Nephron progenitor cell (in vitro differentiated cells): ENCODE measurements at regions not wholly inside any gene's neighbourhood (a gene's known extent, or its start where the extent isn't known, plus 50 kb on each side); places are given as distances from the start of the nearest gene placed in this dataset.
"Not testable (repeated sequence)": the region's sequence is repeated elsewhere in the genome, so short reads cannot be mapped to it uniquely, and the experiment has no call there.

Source experiments
- DNase-seq: peaks from one replicate; pipeline ENCODE4 v3.0.0; 2021
- H3K27ac Mint-ChIP-seq: 2 replicates; pipeline ENCODE4 v1.8.0; 2021; ENCODE audit warnings: mild to moderate bottlenecking, moderate library complexity, mixed read lengths
- H3K27me3 Mint-ChIP-seq: 2 replicates; pipeline ENCODE4 v1.8.0; 2021; ENCODE audit warnings: mild to moderate bottlenecking, low read depth, mixed read lengths; ENCODE audit not compliant: poor library complexity
- H3K36me3 Mint-ChIP-seq: 2 replicates; pipeline ENCODE4 v1.8.0; 2021; ENCODE audit warnings: low read depth, mixed read lengths
- H3K4me1 Mint-ChIP-seq: 2 replicates; pipeline ENCODE4 v1.8.0; 2021; ENCODE audit warnings: mixed read lengths
- H3K4me3 Mint-ChIP-seq: 2 replicates; pipeline ENCODE4 v1.8.0; 2021; ENCODE audit warnings: mild to moderate bottlenecking, moderate library complexity, mixed read lengths
- H3K9me3 Mint-ChIP-seq: 2 replicates; pipeline ENCODE4 v1.8.0; 2021; ENCODE audit warnings: mild to moderate bottlenecking, moderate library complexity, mixed read lengths

DNA sequence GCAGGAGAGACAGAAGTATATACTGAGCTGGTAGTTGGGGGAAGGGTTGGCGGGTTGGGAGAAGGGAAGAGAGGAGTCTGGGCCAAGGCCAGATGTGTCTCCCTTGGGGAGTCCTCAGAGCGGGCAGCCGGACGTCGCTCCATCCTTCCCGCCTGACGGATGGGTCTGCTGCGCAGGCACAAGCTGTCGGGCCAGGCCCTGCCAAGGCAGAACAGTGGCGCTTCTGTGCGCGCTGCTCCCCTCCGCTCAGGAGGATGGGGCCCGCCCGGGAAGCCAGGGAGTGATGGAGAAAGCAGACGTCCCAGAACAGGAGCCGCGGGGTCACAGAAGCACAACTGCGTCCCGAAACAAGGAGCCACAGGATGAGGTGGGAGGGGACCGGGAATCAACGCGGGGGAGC lies 449.9 kb downstream of the CNTNAP3B start:
- not testable (repeated sequence) for H3K36me3 Mint-ChIP-seq, DNase-seq, H3K4me1 Mint-ChIP-seq, H3K27ac Mint-ChIP-seq, H3K27me3 Mint-ChIP-seq, H3K9me3 Mint-ChIP-seq
- peak overlapping the region; percentile 45 for H3K4me3 Mint-ChIP-seq

DNA sequence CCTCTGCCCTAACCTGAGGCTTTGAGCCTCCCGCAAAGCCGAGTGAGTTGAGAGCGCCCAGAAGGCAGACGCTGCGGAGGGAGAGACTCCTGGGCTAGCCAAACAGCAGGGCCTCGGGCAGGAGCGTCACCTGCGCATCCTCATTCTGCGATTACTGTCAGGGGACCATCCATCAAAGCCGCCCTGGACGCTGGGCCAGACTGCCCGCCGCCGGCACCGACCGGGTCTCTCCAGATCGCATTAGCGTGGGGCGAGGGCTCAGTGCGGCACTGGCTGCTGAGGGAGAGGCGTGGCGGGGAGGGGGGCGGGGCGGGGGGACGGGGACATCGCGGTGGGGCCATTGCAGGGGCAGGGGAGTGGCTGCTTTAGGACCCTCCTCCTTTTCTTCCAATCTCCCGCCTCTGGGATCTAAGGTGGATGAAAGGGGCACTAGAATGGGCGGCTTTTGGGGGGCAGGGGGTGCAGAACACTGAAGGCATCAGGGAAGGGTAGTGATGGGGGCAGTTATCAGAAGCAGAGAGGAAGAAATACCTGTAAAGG lies 465.7 kb downstream of the CNTNAP3B start:
- peaks cover 12% of the 10 kb centered on the region for H3K4me1 Mint-ChIP-seq
- not testable (repeated sequence) for H3K9me3 Mint-ChIP-seq, H3K27me3 Mint-ChIP-seq, H3K4me3 Mint-ChIP-seq, H3K36me3 Mint-ChIP-seq, H3K27ac Mint-ChIP-seq
- DNase-seq, result peak; percentile 72

GRCh38 chr9:41658706-41659105 lies 469.6 kb upstream of the ZNG1F start:
- H3K4me1 Mint-ChIP-seq, result peaks cover 52% of the 10 kb centered on the region
- H3K36me3 Mint-ChIP-seq, H3K27me3 Mint-ChIP-seq, H3K4me3 Mint-ChIP-seq, DNase-seq, H3K27ac Mint-ChIP-seq: not testable (repeated sequence)
- peaks cover 11% of the 10 kb centered on the region for H3K9me3 Mint-ChIP-seq

DNA sequence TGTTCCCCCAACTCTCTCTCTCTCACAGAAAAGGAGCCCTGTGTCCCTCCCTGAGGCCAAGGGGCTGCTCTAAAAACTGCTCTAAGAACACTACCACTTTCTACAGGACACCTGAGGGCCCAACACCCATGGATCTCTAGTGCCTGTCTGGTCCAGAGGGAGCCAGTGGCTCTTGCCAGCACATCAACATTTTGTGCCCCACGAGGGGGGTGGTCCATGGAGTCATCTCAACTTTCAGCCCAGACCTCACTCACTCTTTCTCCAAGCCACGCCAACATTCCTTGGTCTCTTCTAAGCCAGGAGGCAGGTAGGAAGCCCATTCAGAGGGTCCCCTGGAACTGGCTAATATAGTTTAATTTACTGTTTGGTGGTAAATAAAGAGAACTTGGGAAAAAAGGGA lies 469.0 kb upstream of the ZNG1F start:
- not testable (repeated sequence) for DNase-seq, H3K27ac Mint-ChIP-seq, H3K27me3 Mint-ChIP-seq, H3K36me3 Mint-ChIP-seq
- Mint-ChIP-seq H3K4me3 (peak overlapping the region; percentile 34), H3K9me3 (peaks cover 11% of the 10 kb centered on the region), H3K4me1 (peaks cover 58% of the 10 kb centered on the region)

DNA sequence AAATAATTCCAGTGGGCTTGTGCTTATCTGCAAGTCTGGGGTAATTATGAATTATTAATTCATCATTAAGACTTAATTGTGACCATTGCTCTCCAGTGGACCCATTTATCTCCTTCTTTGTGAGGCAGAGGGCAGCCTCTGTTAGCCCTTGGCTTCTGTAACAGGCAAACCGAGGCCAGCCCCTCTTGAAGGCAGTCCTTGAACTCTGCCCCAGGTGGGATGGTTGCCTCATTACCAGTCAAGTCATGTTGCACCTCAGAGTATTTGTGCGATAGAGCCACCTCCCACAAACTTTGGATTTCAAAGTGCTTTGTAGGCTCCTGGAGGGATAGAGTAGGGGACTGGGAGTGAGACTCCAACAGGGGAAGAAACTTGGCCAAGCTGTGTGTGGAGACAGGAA lies 468.0 kb upstream of the ZNG1F start:
- not testable (repeated sequence) for H3K4me3 Mint-ChIP-seq, H3K27me3 Mint-ChIP-seq, H3K36me3 Mint-ChIP-seq, H3K27ac Mint-ChIP-seq, DNase-seq
- Mint-ChIP-seq H3K4me1 (peaks cover 68% of the 10 kb centered on the region), H3K9me3 (peaks cover 11% of the 10 kb centered on the region)

DNA sequence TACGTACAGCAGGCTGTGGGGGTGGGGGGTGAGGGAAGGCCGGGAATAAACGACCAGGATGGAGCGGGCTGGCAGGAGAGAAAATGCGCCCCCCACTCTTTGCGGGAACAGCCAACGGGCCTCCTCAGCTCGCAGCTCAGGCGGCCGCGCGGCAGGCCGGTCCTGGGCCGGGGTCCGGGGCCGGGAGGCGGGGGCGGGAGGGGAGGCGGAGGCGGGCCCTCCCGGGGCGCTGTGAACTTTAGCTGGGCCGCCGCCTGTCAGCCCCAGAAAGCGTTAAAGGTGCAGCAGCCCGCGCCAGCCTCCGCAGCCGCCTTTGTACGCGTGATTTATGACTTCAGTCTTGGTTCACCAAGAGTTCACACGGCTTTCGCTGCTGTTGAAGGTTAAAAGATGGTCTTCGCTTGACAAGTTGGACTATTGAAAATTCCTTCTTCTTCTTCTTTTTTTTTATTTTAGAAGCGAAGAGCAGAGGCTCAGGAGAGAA lies 466.0 kb upstream of the ZNG1F start:
- peaks cover 79% of the 10 kb centered on the region for H3K4me1 Mint-ChIP-seq
- H3K27ac Mint-ChIP-seq, result peak overlapping the region; percentile 87
- H3K9me3 Mint-ChIP-seq, result peaks cover 11% of the 10 kb centered on the region
- H3K27me3 Mint-ChIP-seq, H3K36me3 Mint-ChIP-seq: not testable (repeated sequence)
- peak overlapping the region; percentile 66 for H3K4me3 Mint-ChIP-seq
- peak; percentile 84 for DNase-seq

DNA sequence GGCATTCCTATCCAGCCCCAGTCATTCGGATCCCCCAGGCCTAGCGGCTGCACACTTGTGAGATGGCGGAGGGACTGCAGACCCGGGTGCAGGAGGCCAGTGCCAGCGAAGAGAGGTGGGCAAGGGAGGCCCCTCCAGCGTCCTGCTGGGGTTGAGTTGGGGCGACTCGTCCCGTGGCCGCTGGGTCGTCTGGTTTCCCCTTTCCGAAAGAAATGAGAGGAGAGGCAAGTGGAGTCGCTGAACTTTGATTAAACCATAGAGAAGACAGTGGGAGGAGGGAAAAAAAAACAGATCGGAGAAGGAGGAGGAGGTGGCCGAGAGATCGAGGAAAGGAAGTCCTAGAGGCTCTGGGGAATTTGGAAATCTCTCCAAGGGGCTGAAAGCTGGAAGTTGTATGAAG lies 465.2 kb upstream of the ZNG1F start:
- H3K27me3 Mint-ChIP-seq, H3K36me3 Mint-ChIP-seq: not testable (repeated sequence)
- H3K4me1 Mint-ChIP-seq, result peaks cover 79% of the 10 kb centered on the region
- DNase-seq, result peak; percentile 22
- peak overlapping the region; percentile 49 for H3K4me3 Mint-ChIP-seq
- peaks cover 11% of the 10 kb centered on the region for H3K9me3 Mint-ChIP-seq
- H3K27ac Mint-ChIP-seq, result peak overlapping the region; percentile 98

- H3K4me1 Mint-ChIP-seq, result peaks cover 73% of the 10 kb centered on the region
- not testable (repeated sequence) for H3K27me3 Mint-ChIP-seq, H3K36me3 Mint-ChIP-seq, H3K9me3 Mint-ChIP-seq
- DNase-seq, result peak; percentile 12
- H3K27ac Mint-ChIP-seq, result peak overlapping the region; percentile 98
- H3K4me3 Mint-ChIP-seq, result peak overlapping the region; percentile 77
Measured at GRCh38 chr9:41653560-41654340, 464.6 kb upstream of the ZNG1F start.

GRCh38 chr9:41652800-41653199 lies 463.7 kb upstream of the ZNG1F start:
- H3K4me3 Mint-ChIP-seq, result peak overlapping the region; percentile 70
- H3K27ac Mint-ChIP-seq, result peak overlapping the region; percentile 94
- H3K4me1 Mint-ChIP-seq, result peaks cover 64% of the 10 kb centered on the region
- H3K9me3 Mint-ChIP-seq, DNase-seq, H3K36me3 Mint-ChIP-seq, H3K27me3 Mint-ChIP-seq: not testable (repeated sequence)

DNA sequence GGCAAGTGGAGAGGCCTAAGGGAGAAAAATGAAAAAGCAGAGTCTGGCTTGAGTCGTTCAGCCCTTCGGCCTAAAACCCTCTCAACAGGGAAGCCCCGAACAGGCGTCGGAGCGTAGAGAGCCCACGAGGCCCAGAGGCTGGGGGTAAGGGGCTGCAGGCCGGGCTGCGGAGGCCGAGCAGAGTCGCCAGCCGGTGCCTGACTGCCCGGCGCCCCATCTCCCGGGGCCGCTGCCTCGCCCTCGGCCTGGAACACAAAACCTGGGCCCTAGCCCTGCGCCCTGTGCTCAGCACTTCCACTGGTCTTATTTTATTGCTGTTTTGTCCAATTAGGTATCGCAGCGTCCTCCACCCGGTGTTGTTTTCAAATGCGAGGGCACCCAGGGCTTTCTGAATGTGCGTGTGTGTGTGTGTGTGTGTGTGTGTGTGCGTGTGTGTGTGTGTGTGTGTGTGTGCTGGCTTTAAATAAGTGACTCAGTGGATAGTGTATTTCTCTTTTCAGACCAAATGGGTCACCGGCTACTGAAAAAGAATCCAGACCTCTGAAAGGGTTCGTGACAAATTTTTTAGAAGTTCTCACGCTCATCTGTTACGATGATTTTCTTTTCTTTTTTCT lies 463.1 kb upstream of the ZNG1F start:
- H3K36me3 Mint-ChIP-seq, H3K9me3 Mint-ChIP-seq, DNase-seq, H3K27me3 Mint-ChIP-seq: not testable (repeated sequence)
- Mint-ChIP-seq H3K4me1 (peaks cover 58% of the 10 kb centered on the region), H3K4me3 (peak overlapping the region; percentile 64), H3K27ac (peak overlapping the region; percentile 90)

DNA sequence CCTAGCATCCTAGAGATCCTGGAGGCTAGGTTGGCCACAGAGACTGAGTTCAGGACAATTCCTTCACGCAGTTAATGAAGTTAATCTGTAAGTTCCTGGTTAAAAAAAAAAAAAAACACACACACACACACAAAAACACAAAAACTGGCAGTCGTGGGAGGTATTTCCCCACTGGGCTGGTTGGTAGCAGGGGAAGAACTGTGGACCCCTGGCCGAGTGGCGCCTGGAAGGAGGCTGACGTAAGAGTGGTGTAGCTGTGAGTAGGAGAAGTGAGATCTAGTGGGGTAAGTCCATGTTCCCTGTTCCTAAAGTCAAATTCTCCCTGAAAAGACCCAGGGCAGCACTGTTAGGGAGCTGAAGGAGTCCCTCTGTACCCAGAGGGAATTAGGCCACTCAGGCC lies 461.0 kb upstream of the ZNG1F start:
- Mint-ChIP-seq H3K4me1 (peaks cover 38% of the 10 kb centered on the region), H3K4me3 (peak overlapping the region; percentile 42)
- not testable (repeated sequence) for DNase-seq, H3K27ac Mint-ChIP-seq, H3K9me3 Mint-ChIP-seq, H3K36me3 Mint-ChIP-seq, H3K27me3 Mint-ChIP-seq

GRCh38 chr9:41648564-41648963 lies 459.4 kb upstream of the ZNG1F start:
- DNase-seq, result peak; percentile 41
- peaks cover 14% of the 10 kb centered on the region for H3K36me3 Mint-ChIP-seq

DNA sequence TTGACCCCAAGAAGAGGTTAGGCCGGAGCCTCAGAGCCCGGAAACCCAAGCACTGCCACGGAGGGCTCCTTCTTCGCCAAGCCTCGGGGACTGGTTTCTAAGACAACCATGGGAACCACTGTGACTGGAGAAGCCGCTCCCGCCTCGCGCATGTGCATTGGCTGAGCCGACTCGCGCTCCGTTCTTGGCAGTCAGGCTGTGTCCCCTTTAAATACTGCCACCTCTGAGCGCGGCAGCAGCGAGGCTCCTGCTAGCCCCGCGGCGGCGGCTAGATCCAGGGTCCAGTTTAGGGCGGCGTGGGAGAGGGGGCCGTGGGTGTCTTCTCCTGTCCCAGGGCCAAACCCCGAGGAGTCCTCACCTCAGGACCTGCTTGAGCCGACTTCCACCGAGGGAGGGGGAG lies 457.1 kb upstream of the ZNG1F start:
- H3K27me3 Mint-ChIP-seq, H3K27ac Mint-ChIP-seq, H3K4me3 Mint-ChIP-seq, DNase-seq: not testable (repeated sequence)
- peaks cover 12% of the 10 kb centered on the region for H3K4me1 Mint-ChIP-seq
- peaks cover 14% of the 10 kb centered on the region for H3K36me3 Mint-ChIP-seq
- peaks cover 16% of the 10 kb centered on the region for H3K9me3 Mint-ChIP-seq

More at GRCh38 chr9:41648564-41648963, 459.4 kb upstream of the ZNG1F start:
- not testable (repeated sequence) for H3K4me3 Mint-ChIP-seq, H3K27ac Mint-ChIP-seq, H3K27me3 Mint-ChIP-seq
- Mint-ChIP-seq H3K4me1 (peaks cover 33% of the 10 kb centered on the region), H3K9me3 (peaks cover 16% of the 10 kb centered on the region)

DNA sequence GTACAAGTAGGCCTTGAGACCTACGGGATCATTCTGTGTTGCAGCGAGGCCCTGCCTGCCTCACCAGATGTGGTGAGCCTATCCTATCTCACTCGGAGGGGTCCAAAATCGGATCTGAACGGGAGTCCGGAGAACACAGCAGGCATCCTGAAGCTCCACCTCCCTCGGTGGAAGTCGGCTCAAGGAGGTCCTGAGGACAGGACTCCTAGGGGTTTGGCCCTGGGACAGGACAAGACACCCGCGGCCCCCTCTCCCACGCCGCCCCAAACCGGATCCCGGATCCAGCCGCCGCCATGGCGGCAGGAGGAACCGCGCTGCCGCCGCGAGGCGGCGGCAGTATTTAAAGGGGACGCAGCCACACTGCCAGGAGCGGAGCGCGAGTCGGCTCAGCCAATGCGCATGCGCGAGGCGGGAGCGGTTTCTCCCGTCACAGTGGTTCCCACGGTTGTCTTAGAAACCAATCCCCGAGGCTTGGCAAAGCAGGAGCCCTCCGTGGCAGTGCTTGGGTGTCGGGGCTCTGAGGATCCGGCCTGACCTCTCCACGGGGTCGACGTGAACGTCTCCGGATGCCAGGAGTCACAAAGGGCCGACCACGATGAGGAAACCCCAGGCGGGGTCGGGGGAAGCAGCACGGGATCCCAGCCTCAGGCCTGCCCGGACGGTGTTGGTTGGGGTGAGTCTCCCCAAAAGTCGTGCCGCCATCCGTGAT lies 454.6 kb upstream of the ZNG1F start:
- DNase-seq, result peak; percentile 59
- not testable (repeated sequence) for H3K27me3 Mint-ChIP-seq
- H3K27ac Mint-ChIP-seq, result peak overlapping the region; percentile 75

More for the DNA sequence above, 454.6 kb upstream of the ZNG1F start:
- peaks cover 16% of the 10 kb centered on the region for H3K9me3 Mint-ChIP-seq
- H3K4me1 Mint-ChIP-seq, result not testable (repeated sequence)
- H3K4me3 Mint-ChIP-seq, result peak overlapping the region; percentile 74
- peaks cover 14% of the 10 kb centered on the region for H3K36me3 Mint-ChIP-seq
